Stimulated activated CD4-positive, alpha-beta T cell treated with anti-CD3 and anti-CD28 coated beads, Interleukin-4, amount 100 ng/mL, for 1 hour (primary cell): ENCODE measurements at regions not wholly inside any gene's neighbourhood (a gene's known extent, or its start where the extent isn't known, plus 50 kb on each side); places are given as distances from the start of the nearest gene placed in this dataset.

ENCODE experiments used
- DNase-seq: peaks from one replicate; pipeline ENCODE4 v3.0.0-alpha.2; 2020

- no peak for DNase-seq
Measured at GRCh38 chr10:47078393-47079203, 167.4 kb downstream of the PTPN20 start.

GRCh38 chr10:47079204-47079580, 168.0 kb downstream of the PTPN20 start:
- no peak for DNase-seq

GRCh38 chr10:47081264-47081663, 170.0 kb downstream of the PTPN20 start:
- DNase-seq = no peak

GRCh38 chr10:47082055-47082784, 171.0 kb downstream of the PTPN20 start:
- no peak for DNase-seq

GRCh38 chr10:47087667-47088066, 176.4 kb downstream of the PTPN20 start:
- DNase-seq = no peak

DNA sequence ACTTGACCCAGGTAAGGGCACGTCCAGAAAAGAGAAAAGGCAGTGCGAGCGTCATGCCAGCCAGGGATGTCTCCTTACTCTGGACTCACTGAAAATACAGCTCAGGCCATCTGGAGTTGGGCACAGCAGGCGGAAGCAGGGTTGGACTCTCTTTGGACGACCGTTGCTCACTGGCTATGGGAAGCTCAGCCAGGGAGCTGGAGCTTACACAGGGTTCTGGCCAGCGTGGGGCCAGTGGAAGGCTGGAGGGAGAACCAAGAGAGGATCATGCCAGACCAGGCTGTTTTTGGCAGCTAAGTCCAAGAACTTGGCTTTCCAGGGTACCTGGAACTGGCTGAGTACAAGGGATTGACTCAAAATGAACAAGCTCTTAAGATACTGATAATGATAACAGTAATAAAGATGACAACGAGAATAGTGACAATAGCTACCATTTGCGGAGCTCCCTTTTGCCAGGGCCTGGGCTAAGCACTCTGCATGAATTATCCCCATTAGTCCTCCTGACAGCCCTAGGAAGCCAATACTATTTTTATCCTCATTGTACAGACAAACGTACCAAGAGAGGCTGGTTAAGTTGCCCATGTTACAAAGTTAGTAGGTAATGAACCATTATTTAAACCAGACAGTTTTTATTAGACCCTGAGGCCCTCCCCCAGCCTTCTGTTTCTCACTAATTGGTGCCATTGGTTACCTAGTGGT, 177.6 kb downstream of the PTPN20 start:
- no peak for DNase-seq

DNA sequence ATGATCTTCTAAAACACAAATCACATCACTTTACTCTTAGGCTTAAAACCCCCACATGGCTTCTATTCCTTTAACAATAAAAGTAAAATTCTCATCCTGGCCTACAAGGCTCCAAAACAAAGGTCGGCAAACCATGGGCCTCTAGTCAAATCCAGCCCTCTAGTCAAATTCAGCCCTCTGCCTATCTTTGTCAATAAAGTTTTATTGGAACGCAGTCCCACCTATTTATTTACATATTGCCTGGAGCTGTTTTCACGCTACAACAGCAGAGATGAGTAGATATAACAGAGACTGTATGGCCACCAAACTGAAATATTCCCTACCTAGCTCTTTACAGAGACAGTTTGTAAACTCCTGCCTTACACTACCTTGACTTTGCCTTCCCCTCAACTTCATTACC, 178.8 kb downstream of the PTPN20 start:
- no peak for DNase-seq

DNA sequence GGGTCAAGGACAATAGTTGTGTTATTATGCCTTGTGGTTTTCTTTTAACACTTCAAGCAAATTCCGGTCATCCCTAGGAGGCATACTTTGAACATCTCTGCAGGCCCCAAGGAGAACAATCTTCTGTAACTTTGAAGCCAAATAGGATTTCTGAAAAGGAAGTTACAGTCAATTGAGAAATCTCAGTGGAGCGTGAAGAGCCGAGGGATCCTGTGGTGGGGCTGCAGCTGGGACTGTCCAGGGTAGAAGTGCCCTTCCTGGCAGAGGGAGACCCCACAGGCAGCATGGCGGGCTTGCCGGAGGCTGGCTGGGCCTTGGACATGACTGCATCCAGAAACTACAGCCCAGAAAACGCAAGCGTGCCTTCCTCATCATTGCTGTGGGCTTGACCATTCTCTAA, 179.7 kb downstream of the PTPN20 start:
- DNase-seq = no peak

- no peak for DNase-seq
Measured at GRCh38 chr10:47091421-47091820, 180.2 kb downstream of the PTPN20 start.

DNA sequence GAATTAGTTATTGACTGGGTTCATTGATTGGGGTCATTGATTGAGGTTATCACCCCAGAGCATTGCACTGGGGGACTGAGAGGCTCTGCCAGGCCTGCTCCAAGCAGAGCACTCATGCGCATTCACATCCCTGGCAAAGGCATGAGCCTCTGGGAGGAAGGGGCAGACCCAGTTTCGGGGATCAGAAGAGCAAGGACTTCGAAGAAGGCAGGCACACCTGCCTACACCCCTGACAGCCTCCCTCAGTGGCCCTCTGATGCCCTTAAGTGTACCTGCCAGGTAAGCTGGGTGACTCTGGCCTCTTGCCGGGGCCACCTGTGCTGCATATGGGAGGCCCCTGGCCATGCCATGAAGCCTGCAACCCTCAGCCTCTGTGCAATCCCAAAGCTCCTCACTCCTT, 181.1 kb downstream of the PTPN20 start:
- DNase-seq = no peak

GRCh38 chr10:47092831-47093230, 181.6 kb downstream of the PTPN20 start:
- DNase-seq = no peak

DNA sequence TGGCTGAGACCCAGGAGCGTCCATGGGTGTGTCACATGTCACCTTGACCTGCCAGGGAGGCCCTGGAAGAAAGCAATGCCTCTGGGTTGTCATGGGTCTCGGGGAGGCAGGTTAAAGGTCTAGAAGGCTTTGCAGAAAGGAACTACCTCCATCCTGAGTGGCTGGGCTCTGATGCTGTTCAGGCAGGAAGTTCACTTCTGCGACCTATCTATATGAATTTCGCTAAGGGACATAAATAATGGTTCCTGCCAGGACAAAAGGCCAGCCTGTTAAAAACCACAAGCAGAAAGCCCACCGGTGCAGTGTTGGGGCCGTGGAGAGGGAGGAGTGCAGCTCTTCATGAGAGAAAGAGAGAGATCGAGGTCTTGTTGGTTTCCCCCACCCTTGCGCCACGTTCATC, 182.9 kb downstream of the PTPN20 start:
- no peak for DNase-seq

GRCh38 chr10:47094636-47095035, 183.4 kb downstream of the PTPN20 start:
- DNase-seq = no peak

DNA sequence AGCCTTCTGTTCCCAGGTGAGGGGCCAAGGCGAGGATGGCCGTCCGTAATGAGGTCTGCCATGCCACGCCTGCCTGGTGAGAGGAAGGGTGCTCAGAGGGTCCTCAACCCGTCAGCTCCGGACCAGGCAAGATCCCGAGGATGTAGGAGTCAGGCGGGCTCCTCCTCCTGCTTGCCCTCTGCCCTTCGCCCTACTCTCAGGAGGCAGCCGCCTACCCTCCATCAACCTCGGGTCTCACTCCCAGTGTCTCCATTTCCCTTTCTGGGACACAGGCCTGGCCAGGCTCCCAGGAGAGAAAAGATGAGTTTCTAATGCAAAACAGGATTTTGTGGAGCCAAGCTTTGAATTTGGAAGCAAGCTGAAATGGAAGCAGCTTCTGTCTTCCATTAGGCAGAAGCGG, 184.0 kb downstream of the PTPN20 start:
- no peak for DNase-seq

DNA sequence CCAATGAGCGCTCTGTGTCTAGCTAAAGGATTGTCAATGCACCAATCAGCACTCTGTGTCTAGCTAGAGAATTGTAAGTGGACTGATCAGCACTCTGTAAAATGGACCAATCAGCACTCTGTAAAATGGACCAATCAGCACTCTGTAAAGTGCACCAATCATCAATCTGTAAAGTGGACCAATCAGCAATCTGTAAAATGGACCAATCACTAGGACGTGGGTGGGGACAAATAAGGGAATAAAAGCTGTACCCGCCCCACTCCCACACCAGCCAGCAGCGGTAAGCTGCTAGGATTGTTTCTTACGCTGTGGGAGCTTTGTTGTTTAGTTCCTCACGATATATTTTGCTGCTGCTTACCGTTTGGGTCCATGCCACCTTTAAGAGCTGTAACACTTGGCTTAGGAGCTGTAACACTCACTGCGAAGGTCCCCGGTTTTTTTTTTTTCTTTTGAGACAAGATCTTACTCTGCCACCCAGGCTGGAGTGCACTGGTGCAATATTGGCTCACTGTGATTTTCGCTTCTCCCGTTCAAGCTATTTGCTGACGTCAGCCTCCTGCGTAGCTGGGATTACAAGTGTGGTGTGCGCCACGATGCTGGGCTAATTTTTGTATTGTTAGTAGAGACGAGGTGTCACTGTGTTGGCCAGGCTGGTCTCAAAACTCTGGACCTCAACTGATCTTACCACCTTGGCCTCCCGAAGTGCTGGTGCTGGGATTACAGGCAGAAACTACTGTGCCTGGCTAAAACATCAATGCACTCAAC, 184.8 kb downstream of the PTPN20 start:
- no peak for DNase-seq

- no peak for DNase-seq
Measured at GRCh38 chr10:47098238-47098637, 187.0 kb downstream of the PTPN20 start.

- no peak for DNase-seq
Measured at GRCh38 chr10:47098964-47099363, 187.7 kb downstream of the PTPN20 start.

- no peak for DNase-seq
Measured at GRCh38 chr10:47099474-47099873, 188.2 kb downstream of the PTPN20 start.

DNA sequence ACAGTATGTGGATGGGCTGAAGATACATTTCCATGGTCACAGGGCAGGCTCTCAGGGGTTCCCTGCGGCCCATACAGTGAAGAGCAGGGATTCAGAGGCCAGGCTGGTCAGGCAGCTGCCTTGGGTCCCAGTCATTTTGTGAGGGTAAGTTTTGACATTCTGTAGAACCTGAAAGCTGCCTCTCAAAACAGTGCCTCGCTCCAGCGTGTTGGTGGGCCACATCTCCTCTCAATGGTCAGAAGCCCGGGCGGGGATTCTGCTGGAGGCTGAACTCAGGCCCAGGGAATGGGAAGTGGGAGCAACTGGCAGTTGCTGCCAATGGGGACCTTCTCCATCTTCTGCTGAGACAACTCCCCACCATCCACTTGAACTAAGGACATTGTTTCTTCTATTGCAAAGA, 190.0 kb downstream of the PTPN20 start:
- no peak for DNase-seq

DNA sequence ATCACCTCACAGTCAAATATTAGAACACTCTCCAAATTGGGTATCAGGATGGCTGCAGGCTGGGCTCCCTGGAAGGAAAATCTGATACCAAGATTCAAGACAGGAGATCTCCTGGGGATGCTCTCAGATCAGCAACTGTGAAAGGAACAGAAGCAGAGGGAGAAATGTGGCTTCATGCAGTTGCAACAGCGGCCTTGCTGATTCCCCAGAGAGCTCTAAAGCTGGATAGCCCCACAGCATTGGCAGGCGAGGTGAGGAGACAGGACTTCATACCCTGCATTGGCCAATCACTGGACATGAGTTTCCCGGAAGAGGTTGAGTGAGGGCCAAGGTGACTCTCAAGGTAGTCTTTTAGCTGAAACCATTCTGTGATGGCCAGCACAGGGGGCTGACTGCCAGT, 190.6 kb downstream of the PTPN20 start:
- no peak for DNase-seq

DNA sequence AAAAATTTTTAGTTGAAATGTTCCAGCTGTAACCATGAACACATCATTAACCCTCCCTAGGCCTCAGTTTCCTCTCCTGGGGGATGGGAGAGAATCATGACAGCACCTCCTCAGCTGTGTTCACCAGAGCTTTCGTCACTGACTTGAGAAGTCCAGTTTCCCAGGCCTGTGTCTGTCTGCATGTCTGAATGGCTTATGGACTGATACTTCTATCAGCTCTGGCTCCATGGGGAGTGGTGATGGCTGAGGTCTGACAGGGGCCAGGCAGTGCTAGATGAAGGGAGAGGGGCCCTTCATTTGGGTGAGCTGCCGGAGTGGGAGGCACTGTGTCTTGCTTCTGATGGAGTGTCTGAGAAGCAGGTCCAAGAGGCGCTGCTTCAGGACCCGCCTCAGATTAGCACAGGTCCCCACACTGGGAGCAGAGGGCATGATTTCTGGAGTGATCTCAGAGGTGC, 192.9 kb downstream of the PTPN20 start:
- DNase-seq = no peak

GRCh38 chr10:47104786-47105385, 193.7 kb downstream of the PTPN20 start:
- DNase-seq = no peak
